ENCODE measurements at regions not wholly inside any gene's neighbourhood (a gene's known extent, or its start where the extent isn't known, plus 50 kb on each side); places are given as distances from the start of the nearest gene placed in this dataset.
"Not testable (repeated sequence)": the region's sequence is repeated elsewhere in the genome, so short reads cannot be mapped to it uniquely, and the experiment has no call there.

- no peak for DNase-seq (ENCODE audit: low spot score)
Measured at GRCh38 chr14:83909507-83909906, 1620.4 kb upstream of the FLRT2 start.

DNA sequence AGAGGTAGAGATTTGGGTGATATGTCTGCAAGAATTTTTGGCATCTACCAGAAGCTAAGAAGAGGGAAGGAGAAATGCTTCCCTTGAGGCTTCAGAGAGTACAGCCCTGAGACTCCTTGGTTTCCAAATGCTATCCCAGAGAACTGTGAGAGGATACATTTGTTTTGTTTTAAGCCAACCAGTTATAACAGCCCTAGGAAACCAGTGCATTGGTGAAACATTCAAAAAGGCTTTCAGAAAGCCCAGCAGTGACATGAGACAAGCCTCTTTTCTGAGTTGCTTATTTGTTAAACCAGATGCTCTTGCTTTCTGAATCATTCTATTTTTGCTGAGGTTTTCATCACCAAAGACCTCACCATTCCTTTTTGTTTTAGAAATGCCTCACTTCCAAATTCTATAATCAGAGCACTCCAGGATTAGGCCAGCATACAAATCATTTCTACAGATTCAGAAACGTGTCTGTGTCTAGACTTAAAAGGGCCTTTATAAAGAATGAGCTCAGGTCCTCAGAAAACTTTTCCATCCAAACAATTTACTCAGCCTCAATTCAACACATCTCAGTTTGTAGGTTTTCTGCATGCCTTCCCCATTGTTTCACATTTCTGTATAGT lies 1617.8 kb upstream of the FLRT2 start:
- no peak for DNase-seq (ENCODE audit: low spot score)

DNA sequence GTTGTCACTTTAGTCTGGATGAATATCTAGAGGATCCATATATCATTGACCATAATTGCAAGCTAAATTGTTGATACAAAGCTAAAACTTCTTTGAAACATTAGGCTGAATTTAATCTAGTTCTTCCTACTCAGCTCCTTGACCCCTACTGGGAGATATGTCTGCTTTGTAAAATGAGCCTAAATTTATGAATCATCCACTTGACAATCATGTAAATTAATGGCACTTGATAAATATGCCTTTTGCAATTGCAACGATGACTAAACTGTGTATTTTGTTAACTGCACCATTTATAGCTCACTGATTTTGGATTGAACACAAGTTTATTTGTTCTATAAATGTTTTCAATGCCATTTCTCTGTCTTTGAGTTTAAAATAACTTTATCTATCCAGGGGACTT lies 1616.5 kb upstream of the FLRT2 start:
- no peak for DNase-seq (ENCODE audit: low spot score)

GRCh38 chr14:83918546-83918945 lies 1611.4 kb upstream of the FLRT2 start:
- no peak for DNase-seq (ENCODE audit: low spot score)

GRCh38 chr14:83919675-83920074 lies 1610.3 kb upstream of the FLRT2 start:
- DNase-seq (ENCODE audit: low spot score): not testable (repeated sequence)

- no peak for DNase-seq (ENCODE audit: low spot score)
Measured at GRCh38 chr14:83923842-83924241, 1606.1 kb upstream of the FLRT2 start.

DNA sequence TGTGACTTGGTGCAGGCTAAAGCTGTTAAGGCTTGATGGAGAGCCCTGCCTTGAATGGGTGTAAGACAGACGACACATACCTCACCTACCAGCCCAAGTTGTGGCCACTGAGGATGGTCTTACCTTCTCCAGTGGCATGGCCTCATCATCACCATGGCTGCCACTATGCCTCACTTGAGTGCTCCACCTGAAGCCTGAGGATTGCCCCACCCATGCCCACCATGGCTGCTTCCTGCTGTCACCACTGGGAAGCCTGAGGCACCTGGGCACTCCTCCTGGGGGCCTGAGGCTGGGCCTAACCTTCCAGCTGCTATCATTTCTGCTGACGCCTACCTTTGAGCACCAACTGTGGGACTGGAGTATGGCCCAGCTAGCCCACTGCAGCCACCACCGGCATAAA lies 1605.7 kb upstream of the FLRT2 start:
- no peak for DNase-seq (ENCODE audit: low spot score)

DNA sequence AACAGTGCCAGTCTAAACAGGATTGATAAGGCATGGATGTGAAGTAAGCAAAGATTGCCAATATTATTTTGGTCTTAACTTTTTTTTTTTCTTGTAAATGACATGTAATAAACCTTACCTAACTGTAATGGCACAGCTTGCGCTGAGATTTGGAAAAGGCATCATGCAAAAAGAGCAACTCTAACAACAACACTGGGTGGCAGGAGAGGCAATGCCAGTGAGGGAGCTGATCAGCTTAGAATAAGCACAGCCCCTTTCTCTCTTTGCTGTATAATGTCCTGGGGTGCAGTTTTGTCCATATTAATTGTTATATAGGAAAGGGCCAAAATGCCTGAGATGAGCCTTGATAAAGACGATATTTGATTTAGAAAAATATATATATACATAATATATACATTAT lies 1589.7 kb upstream of the FLRT2 start:
- no peak for DNase-seq (ENCODE audit: low spot score)

DNA sequence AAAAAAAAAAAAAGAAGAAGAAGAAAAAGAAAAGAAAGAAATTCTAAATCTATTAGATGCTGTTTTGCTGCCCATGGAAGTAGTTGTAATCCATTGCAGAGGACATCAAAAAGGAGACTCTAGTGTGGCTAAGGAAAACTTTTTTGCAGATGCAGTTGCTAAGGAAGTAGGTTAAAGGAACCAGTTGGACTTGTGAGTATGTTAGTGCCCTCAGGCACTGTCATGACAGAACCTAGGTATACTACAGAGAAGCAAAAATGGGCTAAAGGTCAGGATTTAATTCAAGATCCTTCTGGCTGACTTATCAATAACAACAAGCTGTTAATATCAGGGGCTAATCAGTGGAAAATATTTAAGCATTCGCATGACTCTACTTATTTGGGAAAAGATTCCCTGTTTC lies 1571.6 kb upstream of the FLRT2 start:
- no peak for DNase-seq (ENCODE audit: low spot score)

DNA sequence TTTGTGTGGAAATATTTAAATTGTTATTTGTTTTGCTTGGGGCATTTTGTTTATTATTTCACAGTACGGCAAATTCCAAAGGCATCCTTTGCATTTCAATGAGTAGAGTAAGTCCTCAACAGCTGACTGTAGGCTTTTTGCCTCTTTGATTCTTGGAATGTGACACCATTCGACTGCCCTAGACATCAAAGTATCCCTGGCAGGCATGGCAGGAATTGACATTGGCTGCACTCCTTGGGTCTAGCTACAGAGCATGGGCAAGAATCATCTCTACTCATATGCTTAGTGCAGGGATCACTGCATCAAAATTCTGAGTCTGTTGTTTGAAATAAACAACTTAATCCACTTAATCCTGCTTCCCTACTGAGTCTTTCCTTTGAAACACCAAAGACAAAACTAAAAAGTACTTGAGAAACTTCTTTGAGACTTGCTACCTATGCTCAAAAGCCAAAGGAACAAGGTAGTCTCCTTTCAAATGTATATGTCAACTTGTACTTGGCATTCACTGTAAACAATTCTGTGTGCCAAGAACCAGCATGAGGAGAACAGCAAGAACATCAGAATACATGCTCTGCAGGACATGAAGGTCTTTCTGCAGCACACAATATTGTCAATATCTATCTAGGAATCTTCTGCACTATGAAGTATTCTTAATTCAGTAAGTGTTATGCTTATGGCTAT lies 1569.0 kb upstream of the FLRT2 start:
- no peak for DNase-seq (ENCODE audit: low spot score)

DNA sequence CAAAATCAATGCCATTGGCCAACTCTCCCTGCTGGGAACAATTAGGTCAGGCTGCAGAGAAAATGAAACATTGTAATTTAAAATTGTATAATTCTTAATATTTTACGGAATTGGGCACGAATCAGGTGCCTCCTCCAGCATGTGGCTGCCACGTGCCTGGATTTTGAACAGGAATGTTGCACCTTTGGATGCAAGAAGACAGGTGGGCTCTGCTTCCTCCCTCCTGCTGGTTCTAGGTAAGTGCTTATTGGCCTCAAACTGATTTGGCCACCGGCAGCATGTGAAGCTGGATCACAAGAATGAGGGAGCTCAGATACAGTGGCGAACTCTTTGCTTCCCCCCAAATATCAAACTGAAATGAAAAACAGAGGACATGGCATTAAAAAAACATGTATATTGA lies 1559.9 kb upstream of the FLRT2 start:
- no peak for DNase-seq (ENCODE audit: low spot score)

DNA sequence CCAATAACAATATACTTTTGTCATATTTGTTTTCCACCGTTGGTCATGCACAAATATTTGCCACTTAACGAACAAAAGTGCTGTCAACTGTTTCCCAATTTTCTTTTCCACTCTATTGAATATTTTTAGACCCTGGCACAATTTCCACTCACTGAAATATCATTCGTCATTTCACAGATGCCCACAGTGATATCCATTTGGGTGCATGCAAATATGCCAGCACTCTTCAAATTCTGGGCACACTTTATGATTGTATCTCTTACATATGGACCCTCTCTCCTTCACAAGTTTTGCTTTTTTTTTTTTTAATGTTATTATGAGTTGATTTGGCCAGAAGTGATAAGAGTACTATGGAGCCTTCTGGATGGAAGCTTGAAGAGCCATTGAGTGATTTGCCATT lies 1557.3 kb upstream of the FLRT2 start:
- no peak for DNase-seq (ENCODE audit: low spot score)

DNA sequence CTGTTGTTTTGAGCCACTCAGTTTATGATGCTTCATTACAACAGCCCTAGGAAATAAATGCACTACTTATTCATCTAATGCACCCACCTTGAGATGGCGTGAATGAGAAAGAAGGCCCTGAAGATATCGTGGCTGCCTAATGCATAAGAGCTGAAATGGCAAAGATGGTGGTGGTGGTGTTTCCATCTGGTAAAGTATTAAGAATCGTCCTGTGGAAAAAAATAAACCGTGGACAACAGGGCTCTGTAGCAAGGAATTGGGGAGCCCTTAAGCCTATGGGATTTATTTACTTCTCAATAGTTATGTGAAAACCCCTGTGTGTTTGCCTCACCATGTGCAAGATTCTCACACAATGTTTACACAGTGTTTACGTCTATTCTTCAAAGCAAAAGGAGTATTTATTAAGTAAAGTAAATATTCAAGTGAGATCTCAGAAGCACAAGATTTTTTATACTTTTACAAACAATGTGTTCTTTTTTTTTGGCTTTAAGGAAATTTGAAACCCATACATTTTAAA lies 1555.2 kb upstream of the FLRT2 start:
- no peak for DNase-seq (ENCODE audit: low spot score)

DNA sequence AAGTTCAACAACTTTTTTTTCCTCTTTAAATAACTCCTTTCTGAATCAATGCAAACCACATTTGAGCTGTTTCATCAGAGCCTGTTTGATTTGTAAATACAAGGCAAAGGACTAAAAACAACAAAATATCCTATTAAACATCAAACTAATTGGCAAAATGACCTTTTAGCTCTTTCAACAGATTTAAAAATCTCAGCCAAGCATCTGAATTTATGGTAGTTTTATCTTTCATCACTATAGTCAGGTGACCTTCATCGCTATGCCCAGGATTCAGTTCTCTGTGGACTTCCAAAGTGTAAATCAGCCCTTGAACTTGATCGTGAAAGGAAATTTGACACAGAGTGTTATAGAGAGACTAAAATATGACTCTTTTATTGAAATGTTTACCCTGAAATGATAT lies 1554.5 kb upstream of the FLRT2 start:
- DNase-seq (ENCODE audit: low spot score): no peak

GRCh38 chr14:83975841-83976770 lies 1553.8 kb upstream of the FLRT2 start:
- DNase-seq (ENCODE audit: low spot score): no peak

DNA sequence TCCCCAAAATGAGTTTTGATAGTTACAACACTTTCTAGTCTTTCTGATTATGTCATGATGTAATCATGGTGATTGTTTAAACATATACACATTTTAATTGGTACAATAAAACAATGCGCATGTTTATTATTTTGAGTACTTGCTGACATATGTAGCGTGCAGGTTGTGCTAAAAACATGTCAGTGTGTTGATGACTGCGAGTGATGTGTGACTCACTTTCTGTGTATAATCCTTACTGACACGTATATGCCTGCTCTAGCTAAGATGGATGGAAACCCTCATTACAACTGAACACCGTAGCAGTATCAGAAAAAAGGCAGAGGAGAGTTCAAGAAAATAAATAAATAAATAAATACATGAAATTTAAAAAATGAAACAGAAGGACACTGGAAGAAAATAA lies 1552.4 kb upstream of the FLRT2 start:
- no peak for DNase-seq (ENCODE audit: low spot score)

DNA sequence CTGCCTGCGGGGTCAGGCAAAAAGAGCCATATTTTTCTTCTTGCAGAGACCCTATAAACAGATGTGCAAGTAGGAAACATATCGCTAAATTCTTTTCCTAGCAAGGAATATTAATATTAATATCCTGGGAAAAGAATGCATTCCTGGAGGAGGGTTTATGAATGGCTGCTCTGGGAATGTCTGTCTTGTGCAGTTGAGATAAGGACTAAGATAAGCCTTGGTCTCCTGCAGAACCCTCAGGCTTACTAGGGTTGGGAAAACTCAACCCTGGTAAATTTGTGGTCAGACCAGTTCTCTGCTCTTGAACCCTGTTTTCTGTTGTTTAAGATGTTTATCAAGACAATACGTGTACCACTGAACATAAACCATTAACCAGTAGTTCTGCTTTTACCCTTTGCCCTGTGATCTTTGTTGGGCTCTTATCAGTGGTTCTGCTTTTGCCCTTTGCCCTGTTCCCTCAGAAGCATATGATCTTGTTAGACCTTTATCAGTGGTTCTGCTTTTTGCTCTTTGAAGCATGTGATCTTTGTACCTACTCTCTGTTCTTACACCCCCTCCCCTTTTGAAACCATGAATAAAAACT lies 1548.2 kb upstream of the FLRT2 start:
- DNase-seq (ENCODE audit: low spot score): not testable (repeated sequence)

DNA sequence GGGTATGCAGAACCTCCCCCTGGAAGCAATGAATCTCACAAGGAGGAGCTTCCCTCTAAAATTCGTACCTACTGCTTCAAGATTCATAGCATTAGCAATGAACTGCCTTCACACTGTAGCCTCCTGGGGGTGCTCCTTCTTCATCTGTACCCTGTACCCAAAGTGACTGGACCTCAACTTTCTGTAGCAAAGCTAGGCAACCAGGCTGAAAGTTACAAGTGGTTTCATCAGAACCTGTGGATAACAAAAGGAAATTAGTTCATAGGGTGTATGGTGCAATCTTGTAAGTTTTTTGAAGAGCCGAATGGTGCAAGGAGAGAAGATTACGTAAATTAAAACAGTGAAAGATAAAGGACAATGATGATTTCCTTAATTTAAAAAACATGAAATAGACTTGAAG lies 1541.7 kb upstream of the FLRT2 start:
- no peak for DNase-seq (ENCODE audit: low spot score)

- DNase-seq (ENCODE audit: low spot score): no peak
Measured at GRCh38 chr14:83991666-83992065, 1538.3 kb upstream of the FLRT2 start.

GRCh38 chr14:83992857-83993256 lies 1537.1 kb upstream of the FLRT2 start:
- DNase-seq (ENCODE audit: low spot score): no peak

GRCh38 chr14:83993545-83993944 lies 1536.4 kb upstream of the FLRT2 start:
- DNase-seq (ENCODE audit: low spot score): no peak

GRCh38 chr14:83994020-83994419 lies 1535.9 kb upstream of the FLRT2 start:
- no peak for DNase-seq (ENCODE audit: low spot score)

Measured in hematopoietic multipotent progenitor cell treated with erythropoietin and hydrocortisone succinate and interleukin-3 and kit ligand, for 15 days (in vitro differentiated cells).